ENCODE measurements at regions not wholly inside any gene's neighbourhood (a gene's known extent, or its start where the extent isn't known, plus 50 kb on each side); places are given as distances from the start of the nearest gene placed in this dataset.
"Not testable (repeated sequence)": the region's sequence is repeated elsewhere in the genome, so short reads cannot be mapped to it uniquely, and the experiment has no call there.

- not testable (repeated sequence) for H3K4me1 ChIP-seq (ENCODE audit: insufficient read depth, poor library complexity, severe bottlenecking); H3K36me3 ChIP-seq (ENCODE audit: low read depth); H3K27me3 ChIP-seq (ENCODE audit: insufficient read depth, poor library complexity, severe bottlenecking); H3K9me3 ChIP-seq (ENCODE audit: severe bottlenecking); DNase-seq (ENCODE audit: low spot score); ATAC-seq (ENCODE audit: low read depth)
- Histone ChIP-seq H3K27ac (ENCODE audit: poor library complexity, severe bottlenecking) (peak overlapping the region; percentile 77), H3K4me3 (ENCODE audit: severe bottlenecking) (peak overlapping the region; percentile 49)
Measured at GRCh38 chr2:156254637-156255067, 77.9 kb downstream of the NR4A2 start.

GRCh38 chr2:156253765-156254164 is 78.8 kb downstream of the NR4A2 start:
- DNase-seq (ENCODE audit: low spot score) (no peak), ATAC-seq (ENCODE audit: low read depth) (no peak)
- Histone ChIP-seq H3K4me3 (ENCODE audit: severe bottlenecking) (peak overlapping the region; percentile 49), H3K9me3 (ENCODE audit: severe bottlenecking) (peaks cover 2% of the 10 kb centered on the region), H3K27me3 (ENCODE audit: insufficient read depth, poor library complexity, severe bottlenecking) (no peaks in the 10 kb centered on the region), H3K4me1 (ENCODE audit: insufficient read depth, poor library complexity, severe bottlenecking) (no peaks in the 10 kb centered on the region), H3K27ac (ENCODE audit: poor library complexity, severe bottlenecking) (peak overlapping the region; percentile 77), H3K36me3 (ENCODE audit: low read depth) (peaks cover 5% of the 10 kb centered on the region; the same call in 1 of the 2 replicates)
- TF ChIP-seq CTCF (IDR thresholded peaks at IDR 0.05; ENCODE audit: poor library complexity, severe bottlenecking) = no peak

- H3K4me3 ChIP-seq (ENCODE audit: severe bottlenecking) = no peak overlapping the region
- no peak for DNase-seq (ENCODE audit: low spot score)
- H3K9me3 ChIP-seq (ENCODE audit: severe bottlenecking) = peaks cover 8% of the 10 kb centered on the region
- H3K36me3 ChIP-seq (ENCODE audit: low read depth) = no peaks in the 10 kb centered on the region
- ATAC-seq (ENCODE audit: low read depth) = no peak; the same call in 2 of the 3 replicates
- H3K4me1 ChIP-seq (ENCODE audit: insufficient read depth, poor library complexity, severe bottlenecking) = no peaks in the 10 kb centered on the region
- TF ChIP-seq CTCF (IDR thresholded peaks at IDR 0.05; ENCODE audit: poor library complexity, severe bottlenecking) = no peak
- no peak overlapping the region for H3K27ac ChIP-seq (ENCODE audit: poor library complexity, severe bottlenecking)
- H3K27me3 ChIP-seq (ENCODE audit: insufficient read depth, poor library complexity, severe bottlenecking) = no peaks in the 10 kb centered on the region
Measured at GRCh38 chr2:156242874-156243273, 89.6 kb downstream of the NR4A2 start.

GRCh38 chr2:156237558-156237957 is 95.0 kb downstream of the NR4A2 start:
- no peaks in the 10 kb centered on the region for H3K36me3 ChIP-seq (ENCODE audit: low read depth)
- ATAC-seq (ENCODE audit: low read depth) = no peak
- H3K27me3 ChIP-seq (ENCODE audit: insufficient read depth, poor library complexity, severe bottlenecking) = no peaks in the 10 kb centered on the region
- no peak for TF ChIP-seq CTCF (IDR thresholded peaks at IDR 0.05; ENCODE audit: poor library complexity, severe bottlenecking)
- H3K4me1 ChIP-seq (ENCODE audit: insufficient read depth, poor library complexity, severe bottlenecking) = no peaks in the 10 kb centered on the region
- no peak overlapping the region for H3K4me3 ChIP-seq (ENCODE audit: severe bottlenecking)
- H3K9me3 ChIP-seq (ENCODE audit: severe bottlenecking) = peaks cover 13% of the 10 kb centered on the region
- H3K27ac ChIP-seq (ENCODE audit: poor library complexity, severe bottlenecking) = no peak overlapping the region
- DNase-seq (ENCODE audit: low spot score) = no peak

- no peaks in the 10 kb centered on the region for H3K36me3 ChIP-seq (ENCODE audit: low read depth)
- H3K27ac ChIP-seq (ENCODE audit: poor library complexity, severe bottlenecking) = no peak overlapping the region
- H3K27me3 ChIP-seq (ENCODE audit: insufficient read depth, poor library complexity, severe bottlenecking) = no peaks in the 10 kb centered on the region
- H3K4me1 ChIP-seq (ENCODE audit: insufficient read depth, poor library complexity, severe bottlenecking) = no peaks in the 10 kb centered on the region
- DNase-seq (ENCODE audit: low spot score) (no peak), ATAC-seq (ENCODE audit: low read depth) (peak; percentile 52; the same call in 1 of the 3 replicates)
- no peak for TF ChIP-seq CTCF (IDR thresholded peaks at IDR 0.05; ENCODE audit: poor library complexity, severe bottlenecking)
- H3K9me3 ChIP-seq (ENCODE audit: severe bottlenecking) = peaks cover 6% of the 10 kb centered on the region
- H3K4me3 ChIP-seq (ENCODE audit: severe bottlenecking) = no peak overlapping the region
Measured at GRCh38 chr2:156229724-156230362, 102.7 kb downstream of the NR4A2 start.

- not testable (repeated sequence) for H3K27ac ChIP-seq (ENCODE audit: poor library complexity, severe bottlenecking); H3K4me3 ChIP-seq (ENCODE audit: severe bottlenecking); H3K4me1 ChIP-seq (ENCODE audit: insufficient read depth, poor library complexity, severe bottlenecking); H3K36me3 ChIP-seq (ENCODE audit: low read depth); ATAC-seq (ENCODE audit: low read depth); DNase-seq (ENCODE audit: low spot score); H3K27me3 ChIP-seq (ENCODE audit: insufficient read depth, poor library complexity, severe bottlenecking); H3K9me3 ChIP-seq (ENCODE audit: severe bottlenecking)
Measured at GRCh38 chr2:156223328-156223727, 109.2 kb downstream of the NR4A2 start.
